Peyer's patch (tissue), 4 donors: ENCODE measurements at regions not wholly inside any gene's neighbourhood (a gene's known extent, or its start where the extent isn't known, plus 50 kb on each side); places are given as distances from the start of the nearest gene placed in this dataset.

Experiments
- CTCF ChIP-seq, 6 experiments: fragments of 450-650 bp in 4 of 6; fragments of 200-600 bp in 2 of 6; sonication (generic) in 1 of 6; IDR thresholded peaks; one replicate each; pipeline ENCODE4 v1.5.1; 2017 to 2019; ENCODE audit warnings: antibody characterized with exemption in 6 of 6, mild to moderate bottlenecking in 3 of 6, moderate library complexity in 1 of 6
- POLR2A ChIP-seq, 2 donors: fragments of 450-650 bp; IDR thresholded peaks; one replicate each; pipeline ENCODE4 v1.5.1; 2017; ENCODE audit warnings: antibody characterized with exemption in 2 of 2, mild to moderate bottlenecking in 2 of 2, moderate library complexity in 2 of 2

- TF ChIP-seq CTCF (IDR thresholded peaks at IDR 0.05) (no peak), POLR2A (IDR thresholded peaks at IDR 0.05) (no peak)
Observed at GRCh38 chr20:39600156-39600555, 638.0 kb downstream of the DHX35 start.
